Gastrocnemius medialis (tissue), 4 donors: ENCODE measurements at regions not wholly inside any gene's neighbourhood (a gene's known extent, or its start where the extent isn't known, plus 50 kb on each side); places are given as distances from the start of the nearest gene placed in this dataset.

Source experiments
- ATAC-seq, 2 donors: fragments of 150-250 bp; one replicate each; pipeline ENCODE4 v1.9.1; 2016
- DNase-seq, 2 donors: peaks; one replicate each; pipeline ENCODE4 v3.0.0-alpha.2; 2019
- H3K27ac ChIP-seq, 4 donors: fragments of 200-600 bp; sonication (generic); 1 replicate in 1 of 4; 2 replicates in 3 of 4; pipeline ENCODE4 v1.5.1; 2016 to 2018; ENCODE audit warnings: mild to moderate bottlenecking in 2 of 4, moderate library complexity in 1 of 4
- H3K27me3 ChIP-seq, 3 donors: fragments of 200-600 bp; sonication (generic) in 2 of 3; 1 replicate in 1 of 3; 2 replicates in 2 of 3; pipeline versions ENCODE4 v1.5.1 to v1.6.0; 2016 to 2019; ENCODE audit warnings: mild to moderate bottlenecking in 1 of 3, moderate library complexity in 1 of 3
- H3K36me3 ChIP-seq, 2 donors: fragments of 200-600 bp; sonication (generic) in 1 of 2; one replicate each; pipeline ENCODE4 v1.5.1; 2017 to 2018
- H3K4me1 ChIP-seq, 2 donors: fragments of 200-600 bp; sonication (generic) in 1 of 2; one replicate each; pipeline ENCODE4 v1.5.1; 2016 to 2017; ENCODE audit warnings: mild to moderate bottlenecking in 2 of 2
- H3K4me3 ChIP-seq, 4 donors: fragments of 200-600 bp; sonication (generic) in 3 of 4; 1 replicate in 1 of 4; 2 replicates in 3 of 4; pipeline ENCODE4 v1.5.1; 2016 to 2019; ENCODE audit warnings: mild to moderate bottlenecking in 2 of 4
- H3K9me3 ChIP-seq, 3 donors: fragments of 200-600 bp; sonication (generic) in 2 of 3; 1 replicate in 1 of 3; 2 replicates in 2 of 3; pipeline ENCODE4 v1.5.1; 2016 to 2019
- POLR2A ChIP-seq, 2 donors: fragments of 450-650 bp; IDR thresholded peaks; one replicate each; pipeline ENCODE4 v1.6.1; 2017; ENCODE audit warnings: antibody characterized with exemption in 2 of 2, mild to moderate bottlenecking in 2 of 2, moderate library complexity in 2 of 2
- in situ Hi-C, 4 donors: fragments of 200-750 bp; cut with MboI; loops; one replicate each; pipeline versions ENCODE4 v1.15.0 to v1.8.0; 2017; ENCODE audit warnings: low sequenced_read_pairs in 4 of 4
- intact Hi-C: fragments of 100-400 bp; cut with DNase I; formaldehyde crosslinking; loops from one replicate; pipeline ENCODE4 v1.15.1; 2023; ENCODE audit warnings: low total_unique reads
- TF ChIP-seq, protein P1 (sequence below), 5 experiments: fragments of 450-650 bp in 3 of 5; fragments of 200-600 bp in 2 of 5; sonication (generic) in 2 of 5; IDR thresholded peaks in 4 of 5; conservative IDR thresholded peaks in 1 of 5; 1 replicate in 4 of 5; 2 replicates in 1 of 5; pipeline ENCODE4 v1.5.1; 2016 to 2019; ENCODE audit warnings: antibody characterized with exemption in 5 of 5, mild to moderate bottlenecking in 3 of 5, moderate library complexity in 3 of 5

DNA sequence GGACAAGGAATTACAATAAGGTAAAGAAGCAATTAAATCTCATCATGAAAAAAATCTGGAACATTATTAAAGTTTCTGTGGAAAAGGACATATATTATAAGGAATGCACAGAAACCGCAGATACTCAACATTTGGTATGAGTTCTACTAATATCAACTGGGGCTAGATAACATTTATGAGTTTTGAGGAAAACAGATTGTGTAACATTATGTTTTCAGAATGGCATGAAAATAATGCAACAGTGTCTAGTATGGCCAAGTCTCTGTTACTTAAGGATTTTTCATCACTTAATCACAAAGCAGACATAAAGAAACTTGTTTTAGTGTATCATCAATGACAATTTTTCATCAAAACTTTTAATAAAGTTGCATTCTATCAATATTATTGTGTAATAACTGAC, 785.0 kb downstream of the GLUD2 start:
- Histone ChIP-seq H3K27ac (no peak overlapping the region), H3K36me3 (no peaks in the 10 kb centered on the region), H3K27me3 (no peaks in the 10 kb centered on the region), H3K9me3 (no peaks in the 10 kb centered on the region), H3K4me1 (no peaks in the 10 kb centered on the region), H3K4me3 (no peak overlapping the region)
- no peak for ATAC-seq
- no peak for TF ChIP-seq POLR2A (IDR thresholded peaks at IDR 0.05)
- TF ChIP-seq, protein P1, sequence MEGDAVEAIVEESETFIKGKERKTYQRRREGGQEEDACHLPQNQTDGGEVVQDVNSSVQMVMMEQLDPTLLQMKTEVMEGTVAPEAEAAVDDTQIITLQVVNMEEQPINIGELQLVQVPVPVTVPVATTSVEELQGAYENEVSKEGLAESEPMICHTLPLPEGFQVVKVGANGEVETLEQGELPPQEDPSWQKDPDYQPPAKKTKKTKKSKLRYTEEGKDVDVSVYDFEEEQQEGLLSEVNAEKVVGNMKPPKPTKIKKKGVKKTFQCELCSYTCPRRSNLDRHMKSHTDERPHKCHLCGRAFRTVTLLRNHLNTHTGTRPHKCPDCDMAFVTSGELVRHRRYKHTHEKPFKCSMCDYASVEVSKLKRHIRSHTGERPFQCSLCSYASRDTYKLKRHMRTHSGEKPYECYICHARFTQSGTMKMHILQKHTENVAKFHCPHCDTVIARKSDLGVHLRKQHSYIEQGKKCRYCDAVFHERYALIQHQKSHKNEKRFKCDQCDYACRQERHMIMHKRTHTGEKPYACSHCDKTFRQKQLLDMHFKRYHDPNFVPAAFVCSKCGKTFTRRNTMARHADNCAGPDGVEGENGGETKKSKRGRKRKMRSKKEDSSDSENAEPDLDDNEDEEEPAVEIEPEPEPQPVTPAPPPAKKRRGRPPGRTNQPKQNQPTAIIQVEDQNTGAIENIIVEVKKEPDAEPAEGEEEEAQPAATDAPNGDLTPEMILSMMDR (IDR thresholded peaks at IDR 0.05 in 4 of 5, conservative IDR thresholded peaks at IDR 0.05 in 1 of 5): no peak
- in situ Hi-C loops: no loop called here
- DNase-seq: no peak
- intact Hi-C loops: no loop called here

DNA sequence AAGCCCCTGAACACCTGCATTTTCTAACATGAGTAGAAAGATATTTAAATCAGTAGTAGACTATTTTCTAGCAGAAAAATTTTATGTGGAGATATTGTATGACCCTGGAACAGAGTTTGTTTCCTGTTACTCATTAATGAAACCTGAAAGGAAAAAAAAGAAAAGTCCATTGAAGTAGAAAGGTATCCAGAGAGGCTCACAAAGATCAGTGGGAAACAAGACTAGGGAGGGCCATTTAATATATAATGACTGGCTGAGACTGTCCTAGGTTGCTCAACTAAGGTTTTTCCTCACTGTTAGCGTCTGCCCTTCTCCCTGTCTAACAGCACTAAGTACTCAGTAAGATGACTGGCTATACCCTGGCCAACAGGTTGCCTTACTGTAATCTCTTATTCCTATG, 788.6 kb downstream of the GLUD2 start:
- Histone ChIP-seq H3K4me1 (no peaks in the 10 kb centered on the region), H3K27ac (no peak overlapping the region), H3K27me3 (no peaks in the 10 kb centered on the region), H3K4me3 (no peak overlapping the region), H3K36me3 (no peaks in the 10 kb centered on the region), H3K9me3 (no peaks in the 10 kb centered on the region)
- no peak for DNase-seq
- in situ Hi-C loops (no loop called here), intact Hi-C loops (no loop called here)
- TF ChIP-seq, protein P1 (IDR thresholded peaks at IDR 0.05 in 4 of 5, conservative IDR thresholded peaks at IDR 0.05 in 1 of 5): no peak
- no peak for TF ChIP-seq POLR2A (IDR thresholded peaks at IDR 0.05)
- ATAC-seq: no peak

DNA sequence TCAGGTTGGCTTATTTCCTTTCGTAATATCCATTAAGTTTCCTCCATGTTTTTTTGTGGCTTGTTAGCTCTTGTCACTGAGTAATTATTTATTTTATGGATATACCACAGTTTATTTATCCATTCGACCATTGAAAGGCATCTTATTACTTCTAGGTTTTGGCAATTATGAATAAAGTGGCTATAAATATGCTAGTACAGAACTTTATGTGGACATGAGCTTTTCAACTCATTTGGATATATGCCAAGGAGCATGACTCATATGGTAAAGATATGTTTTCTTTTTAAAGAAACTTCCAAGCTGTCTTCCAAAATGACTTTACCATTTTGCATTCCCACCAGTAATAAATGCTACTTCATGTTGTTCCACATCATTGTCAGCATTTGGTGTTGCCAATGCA, 803.6 kb downstream of the GLUD2 start:
- Histone ChIP-seq H3K27ac (no peak overlapping the region), H3K36me3 (no peaks in the 10 kb centered on the region), H3K4me3 (no peak overlapping the region), H3K9me3 (no peaks in the 10 kb centered on the region), H3K27me3 (no peaks in the 10 kb centered on the region), H3K4me1 (no peaks in the 10 kb centered on the region)
- ATAC-seq (no peak), DNase-seq (no peak)
- TF ChIP-seq, protein P1 (IDR thresholded peaks at IDR 0.05 in 4 of 5, conservative IDR thresholded peaks at IDR 0.05 in 1 of 5): no peak
- no peak for TF ChIP-seq POLR2A (IDR thresholded peaks at IDR 0.05)
- intact Hi-C loops (no loop called here), in situ Hi-C loops (no loop called here)

DNA sequence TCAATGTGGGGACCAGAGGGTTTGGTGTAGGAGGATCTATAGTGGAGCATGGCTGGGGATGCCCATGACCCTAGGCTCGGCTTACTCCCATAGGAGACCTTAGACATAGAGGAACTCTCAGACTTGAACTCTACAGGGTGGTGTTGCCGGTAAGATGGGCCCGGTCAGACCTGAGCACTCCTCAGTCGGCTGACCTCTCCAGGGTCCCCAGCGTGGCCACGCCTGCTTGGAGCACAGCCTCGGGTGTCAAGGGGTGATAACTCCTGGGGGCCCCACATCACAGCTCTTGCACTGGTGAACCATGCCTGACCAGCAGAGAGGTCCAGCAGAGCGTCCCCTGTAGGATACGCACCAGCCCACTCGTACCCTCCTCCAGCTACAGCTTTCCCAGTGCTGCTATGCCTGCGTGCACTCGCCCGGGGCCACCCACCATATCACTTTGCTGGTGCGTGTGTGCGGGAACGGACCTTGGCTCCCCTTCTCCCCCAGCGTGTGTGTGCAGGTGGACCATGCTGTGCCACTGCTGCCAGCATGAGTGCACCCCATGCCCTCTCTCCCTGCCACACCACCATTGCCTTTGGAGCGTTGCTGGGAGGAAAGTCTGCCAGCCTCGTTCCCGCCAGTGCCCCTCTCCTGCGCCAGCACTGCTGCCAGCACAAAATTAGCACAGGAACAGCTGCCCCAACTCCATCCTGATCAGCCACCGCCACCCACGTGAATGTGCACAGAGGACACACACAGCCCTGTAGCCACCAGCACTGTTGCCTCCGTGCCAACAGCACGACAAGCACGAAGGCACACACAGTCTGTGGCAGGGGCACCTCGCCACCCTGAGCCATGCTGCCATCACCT, 806.6 kb downstream of the GLUD2 start:
- TF ChIP-seq POLR2A (IDR thresholded peaks at IDR 0.05): no peak
- TF ChIP-seq, protein P1 (IDR thresholded peaks at IDR 0.05 in 4 of 5, conservative IDR thresholded peaks at IDR 0.05 in 1 of 5): no peak
- Histone ChIP-seq H3K9me3 (no peaks in the 10 kb centered on the region), H3K4me1 (no peaks in the 10 kb centered on the region), H3K27me3 (no peaks in the 10 kb centered on the region), H3K4me3 (no peak overlapping the region), H3K27ac (no peak overlapping the region), H3K36me3 (no peaks in the 10 kb centered on the region)
- in situ Hi-C loops (no loop called here), intact Hi-C loops (no loop called here)
- DNase-seq (no peak), ATAC-seq (no peak)

DNA sequence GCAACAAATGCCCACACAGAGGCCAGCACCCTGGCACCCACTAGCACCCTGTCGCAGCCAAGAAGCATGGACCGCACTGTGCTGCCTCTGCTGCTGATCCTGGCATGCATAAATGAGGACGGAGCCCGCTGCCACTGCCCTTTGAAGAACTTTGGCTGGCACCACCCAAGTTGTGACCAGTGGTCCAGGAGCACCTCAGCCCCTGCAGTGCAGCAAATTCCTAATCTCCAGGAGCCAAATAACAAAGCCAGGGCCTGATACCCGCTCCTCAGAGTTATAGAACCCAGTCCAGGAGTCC, 807.2 kb downstream of the GLUD2 start:
- no peak for DNase-seq

More for the DNA sequence above, 807.2 kb downstream of the GLUD2 start:
- in situ Hi-C loops: no loop called here
- no peaks in the 10 kb centered on the region for H3K9me3 ChIP-seq
- no peak overlapping the region for H3K27ac ChIP-seq
- no peak for TF ChIP-seq POLR2A (IDR thresholded peaks at IDR 0.05)
- TF ChIP-seq, protein P1 (IDR thresholded peaks at IDR 0.05 in 4 of 5, conservative IDR thresholded peaks at IDR 0.05 in 1 of 5): no peak
- no peaks in the 10 kb centered on the region for H3K4me1 ChIP-seq
- no peaks in the 10 kb centered on the region for H3K27me3 ChIP-seq
- no peak for ATAC-seq
- no peaks in the 10 kb centered on the region for H3K36me3 ChIP-seq
- no peak overlapping the region for H3K4me3 ChIP-seq
- intact Hi-C loops: no loop called here
